K562 (cell line): ENCODE measurements at regions not wholly inside any gene's neighbourhood (a gene's known extent, or its start where the extent isn't known, plus 50 kb on each side); places are given as distances from the start of the nearest gene placed in this dataset.

ENCODE experiments used
- ARHGAP35 ChIP-seq: fragments of 450-650 bp; IDR thresholded peaks from 2 replicates; pipeline ENCODE4 v1.6.1; 2018; ENCODE audit not compliant: partially characterized antibody
- BCL6 ChIP-seq: fragments of 250-450 bp; sonication (Bioruptor Pico); IDR thresholded peaks from 2 replicates; pipeline ENCODE4 v1.4.0; 2020
- CSDE1 ChIP-seq, 2 experiments: fragments of 450-650 bp; IDR thresholded peaks; 2 replicates each; pipeline ENCODE4 v1.6.1; 2016; ENCODE audit warnings: mild to moderate bottlenecking in 1 of 2
- NFATC3 ChIP-seq: fragments of 450-650 bp; IDR thresholded peaks from 2 replicates; pipeline ENCODE4 v1.6.1; 2017; ENCODE audit warnings: mild to moderate bottlenecking
- RB1 ChIP-seq: fragments of 450-650 bp; IDR thresholded peaks from 2 replicates; pipeline ENCODE4 v1.6.1; 2017; ENCODE audit warnings: low read depth, mild to moderate bottlenecking
- SMARCC2 ChIP-seq: fragments of 450-650 bp; IDR thresholded peaks from 2 replicates; pipeline ENCODE4 v1.6.1; 2017; ENCODE audit warnings: antibody characterized with exemption, moderate library complexity, mild to moderate bottlenecking, low read depth
- TAF9B ChIP-seq: fragments of 450-650 bp; IDR thresholded peaks from 2 replicates; pipeline ENCODE4 v1.6.1; 2018; ENCODE audit warnings: mild to moderate bottlenecking; ENCODE audit not compliant: partially characterized antibody
- ZFX ChIP-seq: sonication (generic); formaldehyde crosslinking; IDR thresholded peaks from 2 replicates; pipeline ENCODE4 v1.8.0; 2022; ENCODE audit warnings: mild to moderate bottlenecking, missing genetic modification reagents, moderate library complexity
- ZNF184 ChIP-seq: sonication (generic); formaldehyde crosslinking; IDR thresholded peaks from 2 replicates; pipeline ENCODE4 v1.5.0; 2020; ENCODE audit warnings: missing genetic modification reagents
- ZNF57 ChIP-seq: fragments of 450-650 bp; formaldehyde crosslinking; IDR thresholded peaks from 2 replicates; pipeline ENCODE4 v1.4.0; 2020; ENCODE audit warnings: mild to moderate bottlenecking, moderate library complexity
- ZSCAN29 ChIP-seq: fragments of 450-650 bp; IDR thresholded peaks from 2 replicates; pipeline ENCODE4 v1.6.1; 2017
- TF ChIP-seq, protein P1 (sequence below): sonication (generic); formaldehyde crosslinking; IDR thresholded peaks from 2 replicates; pipeline ENCODE4 v1.8.1; 2022; ENCODE audit warnings: missing genetic modification reagents
- TF ChIP-seq, protein P2 (sequence below): IDR thresholded peaks from 2 replicates; pipeline ENCODE4 v1.6.1; 2016; ENCODE audit warnings: missing genetic modification characterization, missing compliant biosample characterization
- TF ChIP-seq, protein P3 (sequence below): conservative IDR thresholded peaks from 2 replicates; pipeline ENCODE4 v1.6.1; 2011; ENCODE audit warnings: low read depth, mild to moderate bottlenecking, low read length; ENCODE audit not compliant: control insufficient read depth
- TF ChIP-seq, protein P4 (sequence below), 2 experiments: fragments of 450-650 bp in 1 of 2; IDR thresholded peaks; 2 replicates each; pipeline ENCODE4 v1.6.1; 2011 to 2017; ENCODE audit warnings: low read depth in 2 of 2, antibody characterized with exemption in 1 of 2, borderline replicate concordance in 1 of 2, low read length in 1 of 2, mild to moderate bottlenecking in 1 of 2, mixed read lengths in 1 of 2; ENCODE audit not compliant: control insufficient read depth in 1 of 2
- TF ChIP-seq, protein P5 (sequence below): sonication (generic); formaldehyde crosslinking; IDR thresholded peaks from 2 replicates; pipeline ENCODE4 v1.8.0; 2022; ENCODE audit warnings: missing genetic modification reagents, mild to moderate bottlenecking, moderate library complexity, borderline replicate concordance
- TF ChIP-seq, protein P6 (sequence below): fragments of 450-650 bp; formaldehyde crosslinking; IDR thresholded peaks from 2 replicates; pipeline ENCODE4 v1.4.0; 2022; ENCODE audit warnings: missing genetic modification characterization

DNA sequence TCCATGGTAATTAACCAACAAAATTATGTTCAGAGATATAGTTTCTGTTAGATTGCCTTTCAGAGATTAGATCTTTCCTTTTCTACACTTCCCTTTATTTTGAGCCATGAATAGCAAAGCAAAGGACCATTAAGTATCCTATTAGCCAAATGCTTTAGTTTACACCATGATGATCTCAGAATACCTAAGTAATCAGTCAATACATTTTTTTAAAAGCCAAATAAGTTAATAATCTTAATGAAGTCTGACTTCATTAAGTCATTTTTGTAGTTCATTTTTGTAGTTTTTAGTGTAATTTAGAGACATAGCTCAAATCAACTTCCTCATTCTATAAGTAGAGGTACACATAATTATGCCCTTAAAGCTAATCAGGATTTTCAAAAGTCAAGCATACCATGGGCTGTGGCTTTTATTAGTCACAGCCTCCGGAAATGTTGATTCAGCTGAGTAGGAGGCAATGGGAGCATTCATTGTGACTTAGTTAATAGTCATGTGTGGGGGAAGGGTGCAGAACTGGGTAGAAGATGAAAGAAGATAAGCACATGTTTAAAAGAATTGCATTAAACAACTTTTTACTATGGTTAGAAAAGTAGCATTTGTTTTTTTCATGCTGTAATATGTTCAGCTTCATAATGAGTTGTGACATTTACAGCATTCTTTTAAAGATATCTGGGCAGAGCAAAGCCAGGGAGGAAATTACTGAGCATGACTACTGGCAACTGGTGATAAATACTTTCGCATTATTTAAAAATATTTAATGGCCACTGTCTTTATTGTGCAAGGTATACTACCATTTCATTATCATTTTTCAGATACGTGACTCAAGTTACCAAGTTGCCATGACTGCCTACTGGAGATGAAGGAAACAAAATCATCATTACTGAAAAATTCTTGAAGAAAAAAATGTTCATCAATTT lies 57.3 kb upstream of the CCDC71L start (continued):
- TF ChIP-seq, protein P1, sequence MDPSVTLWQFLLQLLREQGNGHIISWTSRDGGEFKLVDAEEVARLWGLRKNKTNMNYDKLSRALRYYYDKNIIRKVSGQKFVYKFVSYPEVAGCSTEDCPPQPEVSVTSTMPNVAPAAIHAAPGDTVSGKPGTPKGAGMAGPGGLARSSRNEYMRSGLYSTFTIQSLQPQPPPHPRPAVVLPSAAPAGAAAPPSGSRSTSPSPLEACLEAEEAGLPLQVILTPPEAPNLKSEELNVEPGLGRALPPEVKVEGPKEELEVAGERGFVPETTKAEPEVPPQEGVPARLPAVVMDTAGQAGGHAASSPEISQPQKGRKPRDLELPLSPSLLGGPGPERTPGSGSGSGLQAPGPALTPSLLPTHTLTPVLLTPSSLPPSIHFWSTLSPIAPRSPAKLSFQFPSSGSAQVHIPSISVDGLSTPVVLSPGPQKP (CRISPR knock-in tag): no peak
- TF ChIP-seq ZFX (no peak), ZSCAN29 (no peak), ZNF57 (CRISPR knock-in tag) (no peak), BCL6 (CRISPR knock-in tag) (no peak), CSDE1 (IDR thresholded peaks at IDR 0.05) (no peak), SMARCC2 (peak; percentile 99), RB1 (no peak), ARHGAP35 (no peak), TAF9B (peak; percentile 80), ZNF184 (CRISPR knock-in tag) (no peak), NFATC3 (peak; percentile 93)
- TF ChIP-seq, protein P2, sequence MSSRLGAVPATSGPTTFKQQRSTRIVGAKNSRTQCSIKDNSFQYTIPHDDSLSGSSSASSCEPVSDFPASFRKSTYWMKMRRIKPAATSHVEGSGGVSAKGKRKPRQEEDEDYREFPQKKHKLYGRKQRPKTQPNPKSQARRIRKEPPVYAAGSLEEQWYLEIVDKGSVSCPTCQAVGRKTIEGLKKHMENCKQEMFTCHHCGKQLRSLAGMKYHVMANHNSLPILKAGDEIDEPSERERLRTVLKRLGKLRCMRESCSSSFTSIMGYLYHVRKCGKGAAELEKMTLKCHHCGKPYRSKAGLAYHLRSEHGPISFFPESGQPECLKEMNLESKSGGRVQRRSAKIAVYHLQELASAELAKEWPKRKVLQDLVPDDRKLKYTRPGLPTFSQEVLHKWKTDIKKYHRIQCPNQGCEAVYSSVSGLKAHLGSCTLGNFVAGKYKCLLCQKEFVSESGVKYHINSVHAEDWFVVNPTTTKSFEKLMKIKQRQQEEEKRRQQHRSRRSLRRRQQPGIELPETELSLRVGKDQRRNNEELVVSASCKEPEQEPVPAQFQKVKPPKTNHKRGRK (tag): no peak
- TF ChIP-seq, protein P3, sequence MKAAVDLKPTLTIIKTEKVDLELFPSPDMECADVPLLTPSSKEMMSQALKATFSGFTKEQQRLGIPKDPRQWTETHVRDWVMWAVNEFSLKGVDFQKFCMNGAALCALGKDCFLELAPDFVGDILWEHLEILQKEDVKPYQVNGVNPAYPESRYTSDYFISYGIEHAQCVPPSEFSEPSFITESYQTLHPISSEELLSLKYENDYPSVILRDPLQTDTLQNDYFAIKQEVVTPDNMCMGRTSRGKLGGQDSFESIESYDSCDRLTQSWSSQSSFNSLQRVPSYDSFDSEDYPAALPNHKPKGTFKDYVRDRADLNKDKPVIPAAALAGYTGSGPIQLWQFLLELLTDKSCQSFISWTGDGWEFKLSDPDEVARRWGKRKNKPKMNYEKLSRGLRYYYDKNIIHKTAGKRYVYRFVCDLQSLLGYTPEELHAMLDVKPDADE: no peak
- TF ChIP-seq, protein P4, sequence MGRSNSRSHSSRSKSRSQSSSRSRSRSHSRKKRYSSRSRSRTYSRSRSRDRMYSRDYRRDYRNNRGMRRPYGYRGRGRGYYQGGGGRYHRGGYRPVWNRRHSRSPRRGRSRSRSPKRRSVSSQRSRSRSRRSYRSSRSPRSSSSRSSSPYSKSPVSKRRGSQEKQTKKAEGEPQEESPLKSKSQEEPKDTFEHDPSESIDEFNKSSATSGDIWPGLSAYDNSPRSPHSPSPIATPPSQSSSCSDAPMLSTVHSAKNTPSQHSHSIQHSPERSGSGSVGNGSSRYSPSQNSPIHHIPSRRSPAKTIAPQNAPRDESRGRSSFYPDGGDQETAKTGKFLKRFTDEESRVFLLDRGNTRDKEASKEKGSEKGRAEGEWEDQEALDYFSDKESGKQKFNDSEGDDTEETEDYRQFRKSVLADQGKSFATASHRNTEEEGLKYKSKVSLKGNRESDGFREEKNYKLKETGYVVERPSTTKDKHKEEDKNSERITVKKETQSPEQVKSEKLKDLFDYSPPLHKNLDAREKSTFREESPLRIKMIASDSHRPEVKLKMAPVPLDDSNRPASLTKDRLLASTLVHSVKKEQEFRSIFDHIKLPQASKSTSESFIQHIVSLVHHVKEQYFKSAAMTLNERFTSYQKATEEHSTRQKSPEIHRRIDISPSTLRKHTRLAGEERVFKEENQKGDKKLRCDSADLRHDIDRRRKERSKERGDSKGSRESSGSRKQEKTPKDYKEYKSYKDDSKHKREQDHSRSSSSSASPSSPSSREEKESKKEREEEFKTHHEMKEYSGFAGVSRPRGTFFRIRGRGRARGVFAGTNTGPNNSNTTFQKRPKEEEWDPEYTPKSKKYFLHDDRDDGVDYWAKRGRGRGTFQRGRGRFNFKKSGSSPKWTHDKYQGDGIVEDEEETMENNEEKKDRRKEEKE (IDR thresholded peaks at IDR 0.05; ENCODE audit: borderline replicate concordance in 1 of 2, control insufficient read depth in 1 of 2, low read depth in 2 of 2, low read length in 1 of 2): peak in 1 of 2 experiments; percentile 67; a peak in 1 of 4 replicates
- TF ChIP-seq, protein P5, sequence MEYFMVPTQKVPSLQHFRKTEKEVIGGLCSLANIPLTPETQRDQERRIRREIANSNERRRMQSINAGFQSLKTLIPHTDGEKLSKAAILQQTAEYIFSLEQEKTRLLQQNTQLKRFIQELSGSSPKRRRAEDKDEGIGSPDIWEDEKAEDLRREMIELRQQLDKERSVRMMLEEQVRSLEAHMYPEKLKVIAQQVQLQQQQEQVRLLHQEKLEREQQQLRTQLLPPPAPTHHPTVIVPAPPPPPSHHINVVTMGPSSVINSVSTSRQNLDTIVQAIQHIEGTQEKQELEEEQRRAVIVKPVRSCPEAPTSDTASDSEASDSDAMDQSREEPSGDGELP (CRISPR knock-in tag): peak; percentile 63; the same call in 1 of the 2 replicates
- TF ChIP-seq, protein P6, sequence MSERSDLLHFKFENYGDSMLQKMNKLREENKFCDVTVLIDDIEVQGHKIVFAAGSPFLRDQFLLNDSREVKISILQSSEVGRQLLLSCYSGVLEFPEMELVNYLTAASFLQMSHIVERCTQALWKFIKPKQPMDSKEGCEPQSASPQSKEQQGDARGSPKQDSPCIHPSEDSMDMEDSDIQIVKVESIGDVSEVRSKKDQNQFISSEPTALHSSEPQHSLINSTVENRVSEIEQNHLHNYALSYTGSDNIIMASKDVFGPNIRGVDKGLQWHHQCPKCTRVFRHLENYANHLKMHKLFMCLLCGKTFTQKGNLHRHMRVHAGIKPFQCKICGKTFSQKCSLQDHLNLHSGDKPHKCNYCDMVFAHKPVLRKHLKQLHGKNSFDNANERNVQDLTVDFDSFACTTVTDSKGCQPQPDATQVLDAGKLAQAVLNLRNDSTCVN (CRISPR knock-in tag): no peak
